OCI-LY3 (cell line): ENCODE measurements at regions not wholly inside any gene's neighbourhood (a gene's known extent, or its start where the extent isn't known, plus 50 kb on each side); places are given as distances from the start of the nearest gene placed in this dataset.

Experiments
- CTCF ChIP-seq: fragments of 200-600, 300-600 bp; sonication (generic); IDR thresholded peaks from 2 replicates; pipeline ENCODE4 v1.5.1; 2014; ENCODE audit warnings: antibody characterized with exemption, low read length, low read depth
- EZH2phosphoT487 ChIP-seq: fragments of 200-600 bp; shearing (Covaris generic); IDR thresholded peaks from 2 replicates; pipeline ENCODE4 v1.6.1; 2018; ENCODE audit warnings: antibody characterized with exemption, mixed run types, low read depth

- no peak for TF ChIP-seq CTCF
- no peak for TF ChIP-seq EZH2phosphoT487
Observed at GRCh38 chr9:20212806-20213205, 409.5 kb downstream of the MLLT3 start.
